ENCODE measurements at regions not wholly inside any gene's neighbourhood (a gene's known extent, or its start where the extent isn't known, plus 50 kb on each side); places are given as distances from the start of the nearest gene placed in this dataset.

DNA sequence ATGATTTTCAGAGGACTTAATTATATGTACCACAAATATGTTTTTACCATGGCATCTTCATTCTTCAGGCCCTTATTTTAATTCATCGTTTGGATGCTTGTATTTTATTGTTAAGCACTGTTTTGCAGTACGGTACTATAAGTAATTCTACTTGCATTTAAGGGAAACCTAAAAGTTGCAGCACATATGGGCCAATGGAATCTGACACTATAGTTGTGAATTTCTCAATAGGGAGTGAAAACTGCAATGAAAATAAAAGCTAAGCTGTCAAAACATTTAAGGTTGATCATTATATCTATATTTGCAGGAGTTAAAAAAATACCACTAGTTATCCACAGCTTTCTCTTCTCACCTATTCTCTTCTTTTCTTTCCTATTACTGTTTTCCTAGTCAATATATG lies 1071.8 kb downstream of the MAT2B start:
- Histone ChIP-seq H3K4me2 (ENCODE audit: low read depth, low read length) (no peak overlapping the region), H3K9me3 (ENCODE audit: low read length) (peaks cover 5% of the 10 kb centered on the region; the same call in 1 of the 2 replicates), H3K27me3 (ENCODE audit: control insufficient read depth in 1 of 2, insufficient read depth in 2 of 2, low read length in 2 of 2) (no peaks in the 10 kb centered on the region), H3K9ac (ENCODE audit: insufficient read depth, low read depth, low read length) (no peak overlapping the region), H3K4me1 (ENCODE audit: insufficient read depth, low read length) (no peaks in the 10 kb centered on the region), H2AFZ (ENCODE audit: low read length) (no peak overlapping the region), H3K79me2 (ENCODE audit: insufficient read depth, low read length) (no peaks in the 10 kb centered on the region), H4K20me1 (ENCODE audit: insufficient read depth, low read length) (no peaks in the 10 kb centered on the region), H3K36me3 (replicated peaks in 1 of 2; ENCODE audit: control insufficient read depth in 1 of 2, insufficient read depth in 2 of 2, low read length in 2 of 2) (no peaks in the 10 kb centered on the region), H3K27ac (ENCODE audit: extremely low read length, insufficient read depth, low read length) (no peak overlapping the region), H3K4me3 (replicated peaks in 1 of 3; ENCODE audit: insufficient read depth in 1 of 3, low read depth in 2 of 3, low read length in 3 of 3) (no peak overlapping the region)
- BruUV-seq (replicated peaks), result no TSS peak
- in situ Hi-C loops (cut with HindIII; ENCODE audit: extremely low pct_ligation_motif_present, low pct_unique_long_range_greater_than_20kb) (no loop called here), intact Hi-C loops (cut with micrococcal nuclease; ENCODE audit: unreplicated experiment) (no loop called here)
- ATAC-seq, result no peak
- POLR2A ChIA-PET, result no interaction called here
- 3% methylated on average over 2 of the region's 2 CpGs for WGBS (ENCODE audit: low lambda C conversion rate)
- FAIRE-seq, result no peak
- TF ChIP-seq, protein P1, sequence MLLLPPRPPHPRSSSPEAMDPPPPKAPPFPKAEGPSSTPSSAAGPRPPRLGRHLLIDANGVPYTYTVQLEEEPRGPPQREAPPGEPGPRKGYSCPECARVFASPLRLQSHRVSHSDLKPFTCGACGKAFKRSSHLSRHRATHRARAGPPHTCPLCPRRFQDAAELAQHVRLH (CRISPR knock-in tag; IDR thresholded peaks at IDR 0.05; ENCODE audit: borderline replicate concordance, low read depth), result no peak
- TF ChIP-seq, protein P2, sequence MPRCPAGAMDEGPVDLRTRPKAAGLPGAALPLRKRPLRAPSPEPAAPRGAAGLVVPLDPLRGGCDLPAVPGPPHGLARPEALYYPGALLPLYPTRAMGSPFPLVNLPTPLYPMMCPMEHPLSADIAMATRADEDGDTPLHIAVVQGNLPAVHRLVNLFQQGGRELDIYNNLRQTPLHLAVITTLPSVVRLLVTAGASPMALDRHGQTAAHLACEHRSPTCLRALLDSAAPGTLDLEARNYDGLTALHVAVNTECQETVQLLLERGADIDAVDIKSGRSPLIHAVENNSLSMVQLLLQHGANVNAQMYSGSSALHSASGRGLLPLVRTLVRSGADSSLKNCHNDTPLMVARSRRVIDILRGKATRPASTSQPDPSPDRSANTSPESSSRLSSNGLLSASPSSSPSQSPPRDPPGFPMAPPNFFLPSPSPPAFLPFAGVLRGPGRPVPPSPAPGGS (CRISPR knock-in tag; IDR thresholded peaks at IDR 0.05), result no peak
- TF ChIP-seq KLF15 (CRISPR knock-in tag; IDR thresholded peaks at IDR 0.05; ENCODE audit: borderline replicate concordance) (no peak), HDAC2 (CRISPR knock-in tag; IDR thresholded peaks at IDR 0.05) (no peak), ZNF20 (CRISPR knock-in tag; IDR thresholded peaks at IDR 0.05) (no peak), BRCA1 (CRISPR knock-in tag; IDR thresholded peaks at IDR 0.05) (no peak), REPIN1 (CRISPR knock-in tag; IDR thresholded peaks at IDR 0.05; ENCODE audit: borderline replicate concordance, low read depth) (no peak), ZBTB20 (CRISPR knock-in tag; IDR thresholded peaks at IDR 0.05; ENCODE audit: borderline replicate concordance, low read depth) (no peak), ZNF12 (CRISPR knock-in tag; IDR thresholded peaks at IDR 0.05) (no peak), MIER2 (CRISPR knock-in tag; IDR thresholded peaks at IDR 0.05) (no peak)
- TF ChIP-seq, protein P3, sequence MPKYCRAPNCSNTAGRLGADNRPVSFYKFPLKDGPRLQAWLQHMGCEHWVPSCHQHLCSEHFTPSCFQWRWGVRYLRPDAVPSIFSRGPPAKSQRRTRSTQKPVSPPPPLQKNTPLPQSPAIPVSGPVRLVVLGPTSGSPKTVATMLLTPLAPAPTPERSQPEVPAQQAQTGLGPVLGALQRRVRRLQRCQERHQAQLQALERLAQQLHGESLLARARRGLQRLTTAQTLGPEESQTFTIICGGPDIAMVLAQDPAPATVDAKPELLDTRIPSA (CRISPR knock-in tag; IDR thresholded peaks at IDR 0.05; ENCODE audit: borderline replicate concordance), result no peak
- TF ChIP-seq, protein P4, sequence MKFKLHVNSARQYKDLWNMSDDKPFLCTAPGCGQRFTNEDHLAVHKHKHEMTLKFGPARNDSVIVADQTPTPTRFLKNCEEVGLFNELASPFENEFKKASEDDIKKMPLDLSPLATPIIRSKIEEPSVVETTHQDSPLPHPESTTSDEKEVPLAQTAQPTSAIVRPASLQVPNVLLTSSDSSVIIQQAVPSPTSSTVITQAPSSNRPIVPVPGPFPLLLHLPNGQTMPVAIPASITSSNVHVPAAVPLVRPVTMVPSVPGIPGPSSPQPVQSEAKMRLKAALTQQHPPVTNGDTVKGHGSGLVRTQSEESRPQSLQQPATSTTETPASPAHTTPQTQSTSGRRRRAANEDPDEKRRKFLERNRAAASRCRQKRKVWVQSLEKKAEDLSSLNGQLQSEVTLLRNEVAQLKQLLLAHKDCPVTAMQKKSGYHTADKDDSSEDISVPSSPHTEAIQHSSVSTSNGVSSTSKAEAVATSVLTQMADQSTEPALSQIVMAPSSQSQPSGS (CRISPR knock-in tag; IDR thresholded peaks at IDR 0.05), result no peak
- DNase-seq (ENCODE audit: low spot score), result no peak
- CTCF ChIA-PET (ENCODE audit: low intra/inter-chr PET ratio, low total read pairs), result no interaction called here
